ENCODE measurements at regions not wholly inside any gene's neighbourhood (a gene's known extent, or its start where the extent isn't known, plus 50 kb on each side); places are given as distances from the start of the nearest gene placed in this dataset.

- DNase-seq (ENCODE audit: low read depth in 1 of 2, low spot score in 2 of 2) (no peak), FAIRE-seq (no peak)
- no peak overlapping the region for H2AFZ ChIP-seq (ENCODE audit: low read length)
- no peaks in the 10 kb centered on the region for H3K9me3 ChIP-seq (ENCODE audit: insufficient read depth in 2 of 2, low read depth in 1 of 2, low read length in 1 of 2)
- no peak overlapping the region for H2AK5ac ChIP-seq (ENCODE audit: low read depth, low read length)
- H4K8ac ChIP-seq (ENCODE audit: extremely low read depth, insufficient read depth, low read length), result no peak overlapping the region
- no peaks in the 10 kb centered on the region for H3K79me1 ChIP-seq (ENCODE audit: low read depth, low read length)
- H2BK12ac ChIP-seq (ENCODE audit: low read depth, low read length), result no peak overlapping the region
- H4K91ac ChIP-seq (replicated peaks; ENCODE audit: insufficient read length, low read length), result no peak overlapping the region
- no peak overlapping the region for H4K5ac ChIP-seq (ENCODE audit: insufficient read length, low read depth, low read length)
- H3K56ac ChIP-seq (replicated peaks; ENCODE audit: insufficient read length, low read depth, low read length), result no peak overlapping the region
- no peak overlapping the region for H2BK20ac ChIP-seq (ENCODE audit: low read length)
- CTCF ChIA-PET (ENCODE audit: partially characterized antibody), result interaction anchor here (1.1 to 2.9 kb wide), 5 partner anchors 10 to 248 kb away, joined by 3 to 11 read pairs (median 6); no protein-coding TSS in a partner anchor
- no peaks in the 10 kb centered on the region for H3K79me2 ChIP-seq (ENCODE audit: control insufficient read depth in 1 of 2, insufficient read depth in 2 of 2, low read length in 2 of 2)
- POLR2A ChIA-PET (ENCODE audit: partially characterized antibody), result interaction anchor here (0.8 kb wide), 1 partner anchor 217 kb away, joined by 3 read pairs; no protein-coding TSS in a partner anchor
- no peak overlapping the region for H3K9ac ChIP-seq (replicated peaks in 1 of 4; ENCODE audit: extremely low read depth in 1 of 4, low read depth in 3 of 4, low read length in 3 of 4)
- H2BK15ac ChIP-seq (ENCODE audit: low read length), result no peak overlapping the region
- H3K36me3 ChIP-seq (ENCODE audit: control insufficient read depth in 2 of 4, insufficient read depth in 4 of 4, low read length in 3 of 4), result no peaks in the 10 kb centered on the region
- H2BK120ac ChIP-seq (replicated peaks; ENCODE audit: low read depth, low read length), result no peak overlapping the region
- no peak overlapping the region for H2BK5ac ChIP-seq (ENCODE audit: low read depth, low read length)
- no peak overlapping the region for H3K4me2 ChIP-seq (ENCODE audit: insufficient read depth in 1 of 2, low read depth in 2 of 2, low read length in 2 of 2)
- no peak overlapping the region for H3K27ac ChIP-seq (ENCODE audit: low read depth, low read length)
- no peak overlapping the region for H3K23ac ChIP-seq (ENCODE audit: insufficient read length)
- 91% methylated on average over 8 of the region's 8 CpGs; no CpG with 5 or more reads in 1 of the 2 experiments for WGBS, 2 experiments (ENCODE audit: extremely low coverage in 1 of 2, insufficient coverage in 1 of 2, insufficient read length in 1 of 2, insufficient replicate concordance in 2 of 2, low coverage in 1 of 2, low lambda C conversion rate in 2 of 2, missing lambda C conversion rate in 1 of 2)
- H4K20me1 ChIP-seq (replicated peaks in 1 of 2; ENCODE audit: control insufficient read depth in 1 of 2, insufficient read depth in 2 of 2, low read length in 2 of 2), result no peaks in the 10 kb centered on the region
- no peak overlapping the region for H3K14ac ChIP-seq (ENCODE audit: insufficient read length)
- no peak overlapping the region for H3K18ac ChIP-seq (ENCODE audit: extremely low read depth, low read length)
- H3K27me3 ChIP-seq (replicated peaks in 1 of 4; ENCODE audit: control insufficient read depth in 3 of 4, extremely low read depth in 1 of 4, insufficient read depth in 3 of 4, low read length in 3 of 4), result no peaks in the 10 kb centered on the region
- H3K4me1 ChIP-seq (replicated peaks in 1 of 4; ENCODE audit: control insufficient read depth in 3 of 4, insufficient read depth in 4 of 4, low read length in 3 of 4), result no peaks in the 10 kb centered on the region
- H3K4me3 ChIP-seq (ENCODE audit: extremely low read depth in 1 of 4, insufficient read depth in 2 of 4, low read depth in 3 of 4, low read length in 4 of 4), result no peak overlapping the region
- H3K4ac ChIP-seq (replicated peaks; ENCODE audit: insufficient read length, low read depth, low read length), result no peak overlapping the region
- H3K23me2 ChIP-seq (ENCODE audit: low read depth, low read length), result no peaks in the 10 kb centered on the region
- no peak for TF ChIP-seq POU5F1 (IDR thresholded peaks at IDR 0.05; ENCODE audit: low read depth, low read length)
- no peak for TF ChIP-seq EGR1 (IDR thresholded peaks at IDR 0.05; ENCODE audit: borderline replicate concordance, low read depth, low read length)
- TF ChIP-seq JUN (IDR thresholded peaks at IDR 0.05; ENCODE audit: low read depth, low read length), result no peak
- no peak for TF ChIP-seq RBBP5 (IDR thresholded peaks at IDR 0.05; ENCODE audit: borderline replicate concordance, low read depth, low read length)
- no peak for TF ChIP-seq SUZ12 (IDR thresholded peaks at IDR 0.05; ENCODE audit: low read length)
- no peak for TF ChIP-seq HDAC6 (IDR thresholded peaks at IDR 0.05; ENCODE audit: low read depth, low read length)
- TF ChIP-seq TAF7 (optimal IDR thresholded peaks at IDR 0.05; ENCODE audit: borderline replicate concordance, low read depth, low read length), result no peak
- TF ChIP-seq SIN3A (conservative IDR thresholded peaks at IDR 0.05 in 1 of 2, IDR thresholded peaks at IDR 0.05 in 1 of 2; ENCODE audit: low read depth in 1 of 2, low read length in 2 of 2), result no peak
- no peak for TF ChIP-seq TAF1 (IDR thresholded peaks at IDR 0.05; ENCODE audit: low read depth, low read length)
- no peak for TF ChIP-seq CREB1 (IDR thresholded peaks at IDR 0.05)
- no peak for TF ChIP-seq TCF12 (IDR thresholded peaks at IDR 0.05; ENCODE audit: low read depth, low read length)
- no peak for TF ChIP-seq KDM5A (IDR thresholded peaks at IDR 0.05; ENCODE audit: low read length)
Observed at GRCh38 chr2:60333264-60333663, 220.2 kb downstream of the BCL11A start.
